H9 (cell line): ENCODE measurements at regions not wholly inside any gene's neighbourhood (a gene's known extent, or its start where the extent isn't known, plus 50 kb on each side); places are given as distances from the start of the nearest gene placed in this dataset.

ENCODE experiments used
- DNase-seq: peaks from one replicate; pipeline ENCODE4 v3.0.0-alpha.2; 2017
- H2AFZ ChIP-seq: one replicate; pipeline ENCODE4 v1.6.1; 2013; ENCODE audit warnings: mild to moderate bottlenecking, low read length, control low read depth, moderate library complexity
- H2AK5ac ChIP-seq: 2 replicates; pipeline ENCODE4 v1.6.1; 2013; ENCODE audit warnings: low read length, control low read depth, mixed read lengths; ENCODE audit not compliant: insufficient read length
- H2BK120ac ChIP-seq: one replicate; pipeline ENCODE4 v1.6.1; 2013; ENCODE audit warnings: low read depth, mild to moderate bottlenecking, low read length, control low read depth, inconsistent platforms; ENCODE audit not compliant: poor library complexity, severe bottlenecking
- H2BK12ac ChIP-seq: 2 replicates; pipeline ENCODE4 v1.6.1; 2013; ENCODE audit warnings: low read length, control low read depth, mixed read lengths, low read depth; ENCODE audit not compliant: insufficient read length
- H2BK15ac ChIP-seq: 2 replicates; pipeline ENCODE4 v1.6.1; 2013; ENCODE audit warnings: low read depth, low read length, control low read depth
- H2BK20ac ChIP-seq: one replicate; pipeline ENCODE4 v1.6.1; 2013; ENCODE audit warnings: low read depth, mild to moderate bottlenecking, low read length, control low read depth, inconsistent platforms; ENCODE audit not compliant: poor library complexity, severe bottlenecking
- H2BK5ac ChIP-seq: 2 replicates; pipeline ENCODE4 v1.6.1; 2013; ENCODE audit warnings: low read length, control low read depth, mixed read lengths; ENCODE audit not compliant: insufficient read length
- H3K14ac ChIP-seq: 2 replicates; pipeline ENCODE4 v1.6.1; 2013; ENCODE audit warnings: low read length, control low read depth; ENCODE audit not compliant: insufficient read depth
- H3K18ac ChIP-seq: 2 replicates; pipeline ENCODE4 v1.6.1; 2013; ENCODE audit warnings: low read depth, mild to moderate bottlenecking, mixed read lengths, low read length, control low read depth; ENCODE audit not compliant: insufficient read length
- H3K23ac ChIP-seq: 2 replicates; pipeline ENCODE4 v1.6.1; 2013; ENCODE audit warnings: low read length, control low read depth, mixed read lengths, low read depth; ENCODE audit not compliant: insufficient read length
- H3K23me2 ChIP-seq: 2 replicates; pipeline ENCODE4 v1.6.1; 2013; ENCODE audit warnings: low read depth, mild to moderate bottlenecking, mixed read lengths, low read length, control low read depth; ENCODE audit not compliant: insufficient read length, poor library complexity, severe bottlenecking
- H3K27ac ChIP-seq: 2 replicates; pipeline ENCODE4 v1.5.1; 2013; ENCODE audit warnings: low read length, control low read depth, mixed read lengths, low read depth; ENCODE audit not compliant: insufficient read length
- H3K27me3 ChIP-seq: 2 replicates; pipeline ENCODE4 v1.6.1; 2013; ENCODE audit warnings: low read length, control low read depth, inconsistent platforms; ENCODE audit not compliant: insufficient read depth
- H3K4ac ChIP-seq: 2 replicates; pipeline ENCODE4 v1.6.1; 2013; ENCODE audit warnings: low read depth, mild to moderate bottlenecking, control low read depth, inconsistent platforms, low read length, moderate library complexity
- H3K4me1 ChIP-seq: 2 replicates; pipeline ENCODE4 v1.6.1; 2013; ENCODE audit warnings: low read length, control low read depth, inconsistent platforms; ENCODE audit not compliant: insufficient read depth
- H3K4me2 ChIP-seq: 2 replicates; pipeline ENCODE4 v1.6.1; 2013; ENCODE audit warnings: low read length, control low read depth, mixed read lengths; ENCODE audit not compliant: insufficient read length, insufficient read depth
- H3K56ac ChIP-seq: 2 replicates; pipeline ENCODE4 v1.6.1; 2013; ENCODE audit warnings: low read depth, mild to moderate bottlenecking, mixed read lengths, low read length, control low read depth; ENCODE audit not compliant: insufficient read length
- H3K79me1 ChIP-seq: 2 replicates; pipeline ENCODE4 v1.6.1; 2013; ENCODE audit warnings: low read depth, mild to moderate bottlenecking, moderate library complexity, low read length, control low read depth, inconsistent platforms; ENCODE audit not compliant: insufficient read depth, poor library complexity, severe bottlenecking
- H3K79me2 ChIP-seq: 2 replicates; pipeline ENCODE4 v1.6.1; 2013; ENCODE audit warnings: low read length, control low read depth, inconsistent platforms; ENCODE audit not compliant: insufficient read depth
- H3K9ac ChIP-seq: 2 replicates; pipeline ENCODE4 v1.6.1; 2013; ENCODE audit warnings: low read length, control low read depth, mixed read lengths; ENCODE audit not compliant: insufficient read length; ENCODE audit errors: extremely low read depth
- H3K9me3 ChIP-seq: one replicate; pipeline ENCODE4 v1.6.1; 2013; ENCODE audit warnings: low read depth, low read length, inconsistent platforms; ENCODE audit not compliant: control insufficient read depth
- H3T11ph ChIP-seq: one replicate; pipeline ENCODE4 v1.6.1; 2013; ENCODE audit warnings: mild to moderate bottlenecking, low read length, control low read depth, inconsistent platforms
- H4K20me1 ChIP-seq: one replicate; pipeline ENCODE4 v1.6.1; 2013; ENCODE audit not compliant: control insufficient read depth, insufficient read length, insufficient read depth
- H4K5ac ChIP-seq: 2 replicates; pipeline ENCODE4 v1.6.1; 2013; ENCODE audit warnings: low read depth, mild to moderate bottlenecking, mixed read lengths, low read length, control low read depth; ENCODE audit not compliant: insufficient read length
- H4K8ac ChIP-seq: replicated peaks from 2 replicates; pipeline ENCODE4 v1.6.1; 2013; ENCODE audit warnings: low read length, control low read depth, mixed read lengths, low read depth; ENCODE audit not compliant: insufficient read length
- H4K91ac ChIP-seq: 2 replicates; pipeline ENCODE4 v1.6.1; 2013; ENCODE audit warnings: low read depth, mild to moderate bottlenecking, moderate library complexity, mixed read lengths, low read length, control low read depth; ENCODE audit not compliant: insufficient read length
- H3K27ac Mint-ChIP-seq, 3 experiments: 2 replicates in 2 of 3; 3 replicates in 1 of 3; pipeline ENCODE4 v1.8.0; 2020 to 2021; ENCODE audit warnings: mixed read lengths in 3 of 3, mild to moderate bottlenecking in 1 of 3, moderate library complexity in 1 of 3
- H3K27me3 Mint-ChIP-seq: 2 replicates; pipeline ENCODE4 v1.8.0; 2021; ENCODE audit warnings: low read depth, mild to moderate bottlenecking, moderate library complexity, mixed read lengths
- H3K36me3 Mint-ChIP-seq, 3 experiments: 2 replicates in 2 of 3; 3 replicates in 1 of 3; pipeline ENCODE4 v1.8.0; 2020 to 2021; ENCODE audit warnings: low read depth in 3 of 3, mixed read lengths in 3 of 3; ENCODE audit not compliant: insufficient read depth in 1 of 3
- H3K4me1 Mint-ChIP-seq, 2 experiments: 2 replicates each; pipeline ENCODE4 v1.8.0; 2020; ENCODE audit warnings: mixed read lengths in 2 of 2
- H3K4me3 Mint-ChIP-seq, 2 experiments: 2 replicates in 1 of 2; 3 replicates in 1 of 2; pipeline ENCODE4 v1.8.0; 2020 to 2021; ENCODE audit warnings: mild to moderate bottlenecking in 2 of 2, mixed read lengths in 2 of 2, moderate library complexity in 1 of 2
- H3K9me3 Mint-ChIP-seq, 2 experiments: 2 replicates in 1 of 2; 3 replicates in 1 of 2; pipeline ENCODE4 v1.8.0; 2020; ENCODE audit warnings: mild to moderate bottlenecking in 2 of 2, mixed read lengths in 2 of 2, moderate library complexity in 1 of 2
- CTCF ChIP-seq: fragments of 200-600 bp; sonication (generic); conservative IDR thresholded peaks from 3 replicates; pipeline ENCODE4 v1.8.0; 2021; ENCODE audit warnings: antibody characterized with exemption, mild to moderate bottlenecking

GRCh38 chr12:84694116-84694515 is 218.5 kb downstream of the SLC6A15 start:
- Histone ChIP-seq H3K27me3 (no peaks in the 10 kb centered on the region), H2BK12ac (no peak overlapping the region), H3K4me2 (no peak overlapping the region), H2AK5ac (no peak overlapping the region), H2AFZ (no peak overlapping the region), H3K79me2 (no peaks in the 10 kb centered on the region), H4K20me1 (no peaks in the 10 kb centered on the region), H3K4ac (no peak overlapping the region), H3T11ph (no peak overlapping the region), H3K4me1 (peaks cover 6% of the 10 kb centered on the region; the same call in 1 of the 2 replicates), H4K8ac (no peak overlapping the region), H4K91ac (no peak overlapping the region), H4K5ac (no peak overlapping the region), H2BK5ac (no peak overlapping the region), H3K18ac (no peak overlapping the region), H3K56ac (no peak overlapping the region), H3K14ac (no peak overlapping the region), H3K23me2 (no peaks in the 10 kb centered on the region), H3K9me3 (no peaks in the 10 kb centered on the region), H2BK20ac (no peak overlapping the region), H3K27ac (no peak overlapping the region), H3K23ac (no peak overlapping the region), H2BK120ac (no peak overlapping the region), H3K79me1 (no peaks in the 10 kb centered on the region), H2BK15ac (no peak overlapping the region), H3K9ac (no peak overlapping the region)
- DNase-seq: no peak
- no peaks in the 10 kb centered on the region for H3K9me3 Mint-ChIP-seq
- H3K4me3 Mint-ChIP-seq: no peak overlapping the region
- H3K27ac Mint-ChIP-seq: no peak overlapping the region
- no peak for TF ChIP-seq CTCF
- H3K36me3 Mint-ChIP-seq: peaks cover 0 to 2% (median 0%) of the 10 kb centered on the region in 3 experiments; a peak in 2 of 7 replicates
- peaks cover 44 to 59% of the 10 kb centered on the region in 2 experiments for H3K4me1 Mint-ChIP-seq
- H3K27me3 Mint-ChIP-seq: no peaks in the 10 kb centered on the region
